WI38 (cell line): ENCODE measurements at regions not wholly inside any gene's neighbourhood (a gene's known extent, or its start where the extent isn't known, plus 50 kb on each side); places are given as distances from the start of the nearest gene placed in this dataset.

Source experiments
- H3K4me3 ChIP-seq: 2 replicates; pipeline ENCODE4 v1.5.1; 2011; ENCODE audit warnings: low read depth, mild to moderate bottlenecking, control low read depth, low read length
- CTCF ChIP-seq: IDR thresholded peaks from 2 replicates; pipeline ENCODE4 v1.5.1; 2012; ENCODE audit warnings: low read depth, mild to moderate bottlenecking, control low read depth, low read length

- no peak for TF ChIP-seq CTCF
- H3K4me3 ChIP-seq, result no peak overlapping the region
Observed at GRCh38 chr18:30929718-30930117, 112.8 kb downstream of the DSC3 start.

GRCh38 chr18:30929065-30929464 is 113.5 kb downstream of the DSC3 start:
- H3K4me3 ChIP-seq, result no peak overlapping the region
- TF ChIP-seq CTCF, result no peak

GRCh38 chr18:30927517-30928075 is 114.9 kb downstream of the DSC3 start:
- TF ChIP-seq CTCF, result no peak
- H3K4me3 ChIP-seq, result no peak overlapping the region

GRCh38 chr18:30927042-30927441 is 115.5 kb downstream of the DSC3 start:
- H3K4me3 ChIP-seq, result no peak overlapping the region
- no peak for TF ChIP-seq CTCF

- TF ChIP-seq CTCF, result no peak
- H3K4me3 ChIP-seq, result no peak overlapping the region
Observed at GRCh38 chr18:30925795-30926194, 116.7 kb downstream of the DSC3 start.

GRCh38 chr18:30920757-30921156 is 121.8 kb downstream of the DSC3 start:
- no peak overlapping the region for H3K4me3 ChIP-seq

GRCh38 chr18:30920351-30920750 is 122.2 kb downstream of the DSC3 start:
- TF ChIP-seq CTCF, result no peak
- H3K4me3 ChIP-seq, result no peak overlapping the region

More at GRCh38 chr18:30920757-30921156, 121.8 kb downstream of the DSC3 start:
- no peak for TF ChIP-seq CTCF
